ENCODE measurements at regions not wholly inside any gene's neighbourhood (a gene's known extent, or its start where the extent isn't known, plus 50 kb on each side); places are given as distances from the start of the nearest gene placed in this dataset.

DNA sequence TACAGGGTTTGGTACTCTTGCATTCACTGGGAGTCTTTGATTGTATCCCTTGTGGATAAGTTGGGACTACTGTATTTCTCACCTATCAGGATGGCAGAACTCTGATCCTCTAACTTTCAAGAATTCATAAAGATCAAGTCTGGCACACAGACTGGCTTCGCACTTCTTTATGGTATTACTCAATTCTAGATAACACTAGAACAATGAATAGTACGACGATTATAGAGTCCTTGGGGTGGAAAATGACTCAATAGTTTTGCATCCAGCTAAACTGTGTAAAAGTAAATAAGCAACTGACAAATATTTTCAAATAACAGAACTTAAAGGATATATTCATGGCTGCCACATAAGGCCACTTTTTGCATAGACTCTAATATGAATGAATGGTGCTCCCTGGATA is 103.4 kb upstream of the MEX3C start:
- TF ChIP-seq CTCF (IDR thresholded peaks at IDR 0.05; ENCODE audit: unreplicated experiment): no peak
- Mint-ChIP-seq H3K4me1 (no peaks in the 10 kb centered on the region), H3K4me3 (no peak overlapping the region), H3K27me3 (ENCODE audit: low read depth) (no peaks in the 10 kb centered on the region), H3K27ac (no peak overlapping the region), H3K36me3 (no peaks in the 10 kb centered on the region), H3K9me3 (no peaks in the 10 kb centered on the region)
- DNase-seq (ENCODE audit: low spot score in 2 of 2, unreplicated experiment in 2 of 2): no peak

DNA sequence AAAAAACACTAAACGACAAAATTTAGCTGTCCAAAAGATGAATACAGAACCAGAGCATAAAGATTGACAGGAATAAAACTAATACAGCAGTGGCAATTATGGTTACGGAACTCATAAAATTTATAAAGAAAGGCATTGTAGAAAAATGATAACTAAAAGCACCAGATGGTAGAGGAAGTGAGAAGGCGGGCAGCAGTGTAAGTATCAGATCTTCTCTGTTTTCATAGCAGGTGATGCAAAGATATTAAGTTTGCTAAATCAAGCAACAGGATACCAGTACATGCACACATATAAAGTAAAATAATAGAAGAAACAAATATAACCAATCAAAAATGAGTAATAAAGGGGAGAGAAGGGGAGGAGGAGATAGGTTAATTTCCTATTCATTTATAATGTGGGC is 103.9 kb upstream of the MEX3C start:
- no peak overlapping the region for H3K27ac Mint-ChIP-seq
- TF ChIP-seq CTCF (IDR thresholded peaks at IDR 0.05; ENCODE audit: unreplicated experiment): no peak
- DNase-seq (ENCODE audit: low spot score in 2 of 2, unreplicated experiment in 2 of 2): no peak
- no peaks in the 10 kb centered on the region for H3K9me3 Mint-ChIP-seq
- H3K4me1 Mint-ChIP-seq: no peaks in the 10 kb centered on the region
- no peaks in the 10 kb centered on the region for H3K36me3 Mint-ChIP-seq
- no peak overlapping the region for H3K4me3 Mint-ChIP-seq
- no peaks in the 10 kb centered on the region for H3K27me3 Mint-ChIP-seq (ENCODE audit: low read depth)

DNA sequence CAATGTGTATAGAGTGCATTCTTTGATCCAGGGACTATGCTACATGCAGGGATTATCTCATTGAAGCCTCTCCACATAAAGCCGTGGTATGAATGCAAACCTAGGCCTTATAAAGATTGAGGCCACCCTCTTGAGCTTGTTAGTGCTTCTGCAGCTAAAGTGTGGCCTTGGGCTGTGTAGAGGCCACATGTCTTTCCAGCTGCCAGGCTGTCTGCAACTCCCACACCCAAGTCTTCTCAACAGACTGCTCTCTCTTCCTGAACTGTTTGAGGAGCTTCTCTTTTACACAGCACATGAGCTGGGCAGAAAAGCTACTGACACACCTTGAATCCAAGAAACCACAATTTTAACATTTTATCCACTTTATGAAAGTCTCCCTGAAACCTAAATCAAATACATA is 119.2 kb upstream of the MEX3C start:
- TF ChIP-seq CTCF (IDR thresholded peaks at IDR 0.05; ENCODE audit: unreplicated experiment): no peak
- peaks cover 10% of the 10 kb centered on the region for H3K9me3 Mint-ChIP-seq
- no peak overlapping the region for H3K4me3 Mint-ChIP-seq
- peaks cover 21% of the 10 kb centered on the region for H3K4me1 Mint-ChIP-seq
- peaks cover 3% of the 10 kb centered on the region for H3K36me3 Mint-ChIP-seq
- H3K27ac Mint-ChIP-seq: no peak overlapping the region
- no peaks in the 10 kb centered on the region for H3K27me3 Mint-ChIP-seq (ENCODE audit: low read depth)
- DNase-seq (ENCODE audit: low spot score in 2 of 2, unreplicated experiment in 2 of 2): no peak

- Mint-ChIP-seq H3K27ac (peak overlapping the region; percentile 95), H3K9me3 (peaks cover 4% of the 10 kb centered on the region), H3K4me1 (peaks cover 30% of the 10 kb centered on the region), H3K36me3 (no peaks in the 10 kb centered on the region), H3K4me3 (no peak overlapping the region), H3K27me3 (ENCODE audit: low read depth) (no peaks in the 10 kb centered on the region)
- no peak for DNase-seq (ENCODE audit: low spot score in 2 of 2, unreplicated experiment in 2 of 2)
- no peak for TF ChIP-seq CTCF (IDR thresholded peaks at IDR 0.05; ENCODE audit: unreplicated experiment)
Observed at GRCh38 chr18:51321696-51322095, 124.2 kb upstream of the MEX3C start.

DNA sequence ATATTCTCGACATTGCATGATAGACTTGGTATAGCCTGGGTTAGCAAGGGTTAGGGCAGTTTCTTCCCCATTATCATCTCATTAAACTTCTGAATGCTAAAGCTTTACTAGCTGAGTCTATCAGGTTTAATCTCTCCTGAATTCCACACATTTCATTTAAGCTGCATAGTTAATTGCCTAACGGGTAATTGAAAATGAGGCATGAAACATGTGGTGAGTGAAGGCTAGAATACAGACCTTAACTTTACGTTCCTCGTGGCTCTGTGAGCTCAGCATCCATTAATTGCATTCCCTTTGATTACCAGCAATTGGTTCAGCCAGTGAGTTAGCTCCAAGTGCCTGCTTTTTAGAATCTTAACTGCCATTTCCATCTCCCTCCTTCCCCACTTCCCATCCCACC is 126.5 kb upstream of the MEX3C start:
- Mint-ChIP-seq H3K27me3 (ENCODE audit: low read depth) (no peaks in the 10 kb centered on the region), H3K4me1 (peaks cover 30% of the 10 kb centered on the region), H3K4me3 (no peak overlapping the region), H3K27ac (no peak overlapping the region), H3K36me3 (no peaks in the 10 kb centered on the region), H3K9me3 (peaks cover 4% of the 10 kb centered on the region)
- no peak for TF ChIP-seq CTCF (IDR thresholded peaks at IDR 0.05; ENCODE audit: unreplicated experiment)
- no peak for DNase-seq (ENCODE audit: low spot score in 2 of 2, unreplicated experiment in 2 of 2)

DNA sequence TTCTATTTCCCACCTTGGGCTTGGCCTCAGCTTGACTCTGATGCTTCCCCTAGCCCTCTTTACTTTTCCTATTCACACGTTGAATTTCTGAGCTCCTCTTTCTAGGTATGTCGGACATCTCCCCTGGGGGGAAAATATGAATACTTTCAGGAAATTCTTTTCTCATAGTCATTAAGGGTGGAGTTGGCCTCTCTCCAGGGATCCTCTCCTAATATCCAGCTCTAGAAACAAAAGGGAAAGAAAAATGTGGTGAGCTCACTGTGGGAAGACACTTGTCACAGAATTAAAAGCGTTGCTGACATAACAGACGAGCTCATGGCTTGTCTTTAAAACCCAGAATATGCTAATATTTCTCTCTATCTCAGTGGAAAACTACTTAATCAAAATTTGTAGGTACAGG is 132.7 kb upstream of the MEX3C start:
- peak overlapping the region; percentile 54 for H3K27ac Mint-ChIP-seq
- H3K4me1 Mint-ChIP-seq: peaks cover 18% of the 10 kb centered on the region
- no peak for DNase-seq (ENCODE audit: low spot score in 2 of 2, unreplicated experiment in 2 of 2)
- H3K9me3 Mint-ChIP-seq: no peaks in the 10 kb centered on the region
- no peak overlapping the region for H3K4me3 Mint-ChIP-seq
- H3K27me3 Mint-ChIP-seq (ENCODE audit: low read depth): no peaks in the 10 kb centered on the region
- no peaks in the 10 kb centered on the region for H3K36me3 Mint-ChIP-seq
- no peak for TF ChIP-seq CTCF (IDR thresholded peaks at IDR 0.05; ENCODE audit: unreplicated experiment)

Measured in mesothelial cell of epicardium (in vitro differentiated cells).